GM06990 (cell line): ENCODE measurements at regions not wholly inside any gene's neighbourhood (a gene's known extent, or its start where the extent isn't known, plus 50 kb on each side); places are given as distances from the start of the nearest gene placed in this dataset.

Experiments
- DNase-seq: peaks from one replicate; pipeline ENCODE4 v3.0.0-alpha.2; 2011; ENCODE audit not compliant: insufficient read length; ENCODE audit errors: extremely low read depth
- H3K27me3 ChIP-seq: replicated peaks from 2 replicates; pipeline ENCODE4 v1.6.0; 2011; ENCODE audit warnings: low read length; ENCODE audit not compliant: control insufficient read depth, insufficient read depth
- H3K36me3 ChIP-seq: 2 replicates; pipeline ENCODE4 v1.5.1; 2011; ENCODE audit warnings: low read length; ENCODE audit not compliant: control insufficient read depth, insufficient read depth
- H3K4me3 ChIP-seq: replicated peaks from 2 replicates; pipeline ENCODE4 v1.5.1; 2011; ENCODE audit warnings: low read depth, mild to moderate bottlenecking, control low read depth, low read length
- CTCF ChIP-seq: IDR thresholded peaks from 2 replicates; pipeline ENCODE4 v1.5.1; 2011; ENCODE audit warnings: low read length, control low read depth, mild to moderate bottlenecking, inconsistent platforms; ENCODE audit not compliant: insufficient read depth, poor library complexity, severe bottlenecking

GRCh38 chr18:27378431-27379095, 193.5 kb upstream of the CHST9 start:
- Histone ChIP-seq H3K36me3 (no peaks in the 10 kb centered on the region), H3K4me3 (no peak overlapping the region), H3K27me3 (no peaks in the 10 kb centered on the region)
- no peak for TF ChIP-seq CTCF
- no peak for DNase-seq

- TF ChIP-seq CTCF = no peak
- H3K27me3 ChIP-seq = no peaks in the 10 kb centered on the region
- no peak overlapping the region for H3K4me3 ChIP-seq
- no peak for DNase-seq
- no peaks in the 10 kb centered on the region for H3K36me3 ChIP-seq
These were observed 192.1 kb upstream of the CHST9 start for GRCh38 chr18:27377251-27377650.

- H3K27me3 ChIP-seq = no peaks in the 10 kb centered on the region
- no peak for DNase-seq
- H3K36me3 ChIP-seq = no peaks in the 10 kb centered on the region
- H3K4me3 ChIP-seq = no peak overlapping the region
- no peak for TF ChIP-seq CTCF
These were observed 187.3 kb upstream of the CHST9 start for GRCh38 chr18:27372386-27372785.

GRCh38 chr18:27366665-27367064, 181.6 kb upstream of the CHST9 start:
- no peak overlapping the region for H3K4me3 ChIP-seq
- TF ChIP-seq CTCF = no peak
- DNase-seq = no peak
- no peaks in the 10 kb centered on the region for H3K36me3 ChIP-seq
- no peaks in the 10 kb centered on the region for H3K27me3 ChIP-seq

GRCh38 chr18:27366151-27366550, 181.0 kb upstream of the CHST9 start:
- Histone ChIP-seq H3K4me3 (no peak overlapping the region), H3K36me3 (no peaks in the 10 kb centered on the region), H3K27me3 (no peaks in the 10 kb centered on the region)
- DNase-seq = no peak
- TF ChIP-seq CTCF = no peak

- no peak for TF ChIP-seq CTCF
- Histone ChIP-seq H3K4me3 (no peak overlapping the region), H3K27me3 (no peaks in the 10 kb centered on the region; the same call in 1 of the 2 replicates), H3K36me3 (no peaks in the 10 kb centered on the region)
- DNase-seq = no peak
These were observed 178.8 kb upstream of the CHST9 start for GRCh38 chr18:27363872-27364271.
